Hepatocyte (in vitro differentiated cells): ENCODE measurements at regions not wholly inside any gene's neighbourhood (a gene's known extent, or its start where the extent isn't known, plus 50 kb on each side); places are given as distances from the start of the nearest gene placed in this dataset.

Source experiments
- CTCF ChIP-seq: fragments of 200-600 bp; sonication (generic); IDR thresholded peaks from 2 replicates; pipeline ENCODE4 v1.5.1; 2016; ENCODE audit warnings: antibody characterized with exemption, mild to moderate bottlenecking; ENCODE audit not compliant: poor library complexity
- EZH2phosphoT487 ChIP-seq: fragments of 200-600 bp; sonication (generic); IDR thresholded peaks from one replicate; pipeline ENCODE4 v1.6.1; 2018; ENCODE audit warnings: antibody characterized with exemption, mild to moderate bottlenecking, low read depth, moderate library complexity; ENCODE audit not compliant: unreplicated experiment, severe bottlenecking

DNA sequence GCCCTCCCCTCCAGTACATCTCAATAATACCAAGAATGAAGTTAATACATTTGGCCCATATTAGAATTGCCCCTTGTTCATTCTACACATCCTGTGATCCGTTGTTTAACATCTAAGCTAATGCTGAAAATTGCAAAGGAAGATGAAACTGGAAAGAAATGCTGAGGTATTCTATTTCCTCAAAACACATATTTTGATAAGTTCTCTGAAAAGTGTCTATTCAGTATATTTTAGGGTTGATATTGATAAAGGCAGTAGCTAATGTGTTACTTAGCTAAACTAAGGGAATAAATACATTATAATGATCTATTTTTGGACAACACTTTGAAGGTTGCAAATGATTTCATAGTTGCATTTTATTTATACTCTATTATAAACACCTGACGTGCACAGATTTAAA lies 702.6 kb upstream of the ROBO1 start:
- no peak for TF ChIP-seq CTCF
- no peak for TF ChIP-seq EZH2phosphoT487
